Liver (tissue), 8 donors: ENCODE measurements at regions not wholly inside any gene's neighbourhood (a gene's known extent, or its start where the extent isn't known, plus 50 kb on each side); places are given as distances from the start of the nearest gene placed in this dataset.

Source experiments
- DNase-seq: peaks from one replicate; pipeline ENCODE4 v3.0.0-alpha.2; 2017; ENCODE audit warnings: low spot score
- H3K27ac ChIP-seq, 2 donors: one replicate each; pipeline ENCODE4 v1.7.0; 2013; ENCODE audit warnings: inconsistent platforms in 2 of 2, low read length in 2 of 2, control low read depth in 1 of 2, low read depth in 1 of 2, mild to moderate bottlenecking in 1 of 2
- H3K27me3 ChIP-seq, 4 donors: one replicate each; pipeline versions ENCODE4 v1.6.1 to v1.7.0; 2013; ENCODE audit warnings: low read length in 3 of 4, inconsistent platforms in 1 of 4, mild to moderate bottlenecking in 1 of 4, moderate library complexity in 1 of 4; ENCODE audit not compliant: control insufficient read depth in 4 of 4, insufficient read depth in 4 of 4
- H3K36me3 ChIP-seq, 4 donors: one replicate each; pipeline versions ENCODE4 v1.6.1 to v1.7.0; 2013; ENCODE audit warnings: low read length in 3 of 4, mild to moderate bottlenecking in 3 of 4, low read depth in 1 of 4, moderate library complexity in 1 of 4; ENCODE audit not compliant: control insufficient read depth in 4 of 4, insufficient read depth in 3 of 4
- H3K4me1 ChIP-seq, 4 donors: one replicate each; pipeline versions ENCODE4 v1.6.1 to v1.7.0; 2013; ENCODE audit warnings: low read length in 3 of 4, mild to moderate bottlenecking in 3 of 4, moderate library complexity in 1 of 4; ENCODE audit not compliant: control insufficient read depth in 4 of 4, insufficient read depth in 4 of 4
- H3K4me3 ChIP-seq, 3 donors: one replicate each; pipeline versions ENCODE4 v1.6.1 to v1.7.0; 2013; ENCODE audit warnings: low read length in 3 of 3, control low read depth in 1 of 3, low read depth in 1 of 3, mild to moderate bottlenecking in 1 of 3
- H3K9ac ChIP-seq, 2 donors: one replicate each; pipeline ENCODE4 v1.7.0; 2013; ENCODE audit warnings: low read length in 2 of 2, mild to moderate bottlenecking in 2 of 2, moderate library complexity in 2 of 2, control low read depth in 1 of 2, low read depth in 1 of 2
- H3K9me3 ChIP-seq, 4 donors: one replicate each; pipeline versions ENCODE4 v1.6.1 to v1.7.0; 2013; ENCODE audit warnings: low read length in 3 of 4; ENCODE audit not compliant: control insufficient read depth in 4 of 4
- EGR1 ChIP-seq, 2 donors: IDR thresholded peaks; 2 replicates each; pipeline ENCODE4 v1.6.1; 2016 to 2018; ENCODE audit warnings: antibody characterized with exemption in 2 of 2, low read depth in 2 of 2
- FOXA1 ChIP-seq: IDR thresholded peaks from 2 replicates; pipeline ENCODE4 v1.6.1; 2016; ENCODE audit warnings: antibody characterized with exemption
- FOXA2 ChIP-seq: IDR thresholded peaks from 2 replicates; pipeline ENCODE4 v1.6.1; 2016; ENCODE audit warnings: antibody characterized with exemption
- GABPA ChIP-seq, 2 donors: IDR thresholded peaks in 1 of 2; conservative IDR thresholded peaks in 1 of 2; 2 replicates each; pipeline ENCODE4 v1.6.1; 2016; ENCODE audit warnings: antibody characterized with exemption in 2 of 2, mild to moderate bottlenecking in 1 of 2, moderate library complexity in 1 of 2
- HNF4A ChIP-seq, 2 donors: conservative IDR thresholded peaks; 2 replicates each; pipeline ENCODE4 v1.6.1; 2016; ENCODE audit warnings: antibody characterized with exemption in 2 of 2, mild to moderate bottlenecking in 2 of 2
- HNF4G ChIP-seq: IDR thresholded peaks from 2 replicates; pipeline ENCODE4 v1.6.1; 2016; ENCODE audit warnings: antibody characterized with exemption
- JUND ChIP-seq, 2 donors: IDR thresholded peaks; 2 replicates each; pipeline ENCODE4 v1.6.1; 2016; ENCODE audit warnings: antibody characterized with exemption in 2 of 2
- NR2F2 ChIP-seq: IDR thresholded peaks from 2 replicates; pipeline ENCODE4 v1.6.1; 2016; ENCODE audit warnings: antibody characterized with exemption
- RAD21 ChIP-seq, 2 donors: IDR thresholded peaks; 2 replicates each; pipeline ENCODE4 v1.6.1; 2016; ENCODE audit warnings: antibody characterized with exemption in 2 of 2, mild to moderate bottlenecking in 2 of 2
- RXRA ChIP-seq, 2 donors: IDR thresholded peaks; 2 replicates each; pipeline ENCODE4 v1.6.1; 2017 to 2018; ENCODE audit warnings: antibody characterized with exemption in 2 of 2, mild to moderate bottlenecking in 1 of 2
- SP1 ChIP-seq: IDR thresholded peaks from 2 replicates; pipeline ENCODE4 v1.6.1; 2018; ENCODE audit warnings: antibody characterized with exemption, mild to moderate bottlenecking
- TAF1 ChIP-seq: conservative IDR thresholded peaks from 2 replicates; pipeline ENCODE4 v1.6.1; 2016; ENCODE audit warnings: antibody characterized with exemption, mild to moderate bottlenecking
- WGBS: extraction: QIAGEN DNeasy Blood & Tissue Kit; methylation state at CpG from one replicate; pipeline ENCODE4 v1.1.7; 2013; 5-methylcytosine and 5-hydroxymethylcytosine counted together
- TF ChIP-seq, protein P1 (sequence below): fragments of 150-350 bp; IDR thresholded peaks from 2 replicates; pipeline ENCODE4 v1.5.1; 2017; ENCODE audit warnings: improper control_type of control experiment, low read depth, low read length; ENCODE audit not compliant: missing input control
- TF ChIP-seq, protein P2 (sequence below): IDR thresholded peaks from 2 replicates; pipeline ENCODE4 v1.6.1; 2016; ENCODE audit warnings: antibody characterized with exemption
- TF ChIP-seq, protein P3 (sequence below): IDR thresholded peaks from 2 replicates; pipeline ENCODE4 v1.6.1; 2016; ENCODE audit warnings: antibody characterized with exemption
- TF ChIP-seq, protein P4 (sequence below): IDR thresholded peaks from 2 replicates; pipeline ENCODE4 v1.6.1; 2016; ENCODE audit warnings: antibody characterized with exemption, mild to moderate bottlenecking
- TF ChIP-seq, protein P5 (sequence below): IDR thresholded peaks from 2 replicates; pipeline ENCODE4 v1.6.1; 2016; ENCODE audit warnings: antibody characterized with exemption
- donor health status: healthy.
- donor health status: healthy.
- donor health status: healthy.
- donor health status: healthy.
- donor health status: healthy.

DNA sequence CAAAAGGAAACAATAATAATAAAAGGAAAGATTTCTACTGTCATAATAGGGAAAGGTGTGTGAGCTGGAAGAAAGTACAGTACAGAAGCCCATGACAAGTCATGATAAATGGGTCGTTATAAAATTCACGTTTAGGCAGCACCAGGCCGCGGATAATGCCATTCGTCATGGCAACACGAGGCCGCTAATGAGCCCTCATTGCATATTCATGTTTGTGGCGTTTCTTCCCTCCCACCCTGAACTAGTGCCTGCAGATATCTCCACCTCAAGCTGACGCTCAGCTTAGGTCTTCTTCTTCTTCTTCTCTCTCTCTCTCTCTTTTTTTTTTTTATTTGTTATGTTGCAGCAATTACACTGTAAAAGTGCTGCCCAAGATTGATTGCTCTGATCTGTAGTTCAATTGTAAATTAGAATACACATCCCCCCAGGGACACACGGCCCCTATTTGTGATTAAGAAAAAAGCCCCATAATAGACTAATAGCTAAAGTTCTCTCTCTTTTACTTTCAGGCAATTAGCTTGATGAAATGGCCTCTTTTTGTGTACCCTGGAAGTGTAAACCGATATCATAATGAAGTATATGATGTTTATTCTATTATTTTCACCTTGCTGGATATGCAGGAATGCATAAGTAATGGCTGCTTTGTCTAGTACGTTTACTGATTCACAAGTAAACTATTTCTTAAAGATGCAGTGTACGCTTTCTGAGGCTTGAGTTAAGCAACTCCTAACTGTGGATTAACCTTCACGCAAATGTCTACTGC is 61.9 kb upstream of the NR2F2 start:
- Histone ChIP-seq H3K27ac (no peak overlapping the region), H3K36me3 (no peaks in the 10 kb centered on the region), H3K9me3 (no peaks in the 10 kb centered on the region), H3K4me1 (peaks cover 0 to 5% (median 4%) of the 10 kb centered on the region in 4 donors), H3K9ac (no peak overlapping the region), H3K27me3 (no peaks in the 10 kb centered on the region), H3K4me3 (no peak overlapping the region)
- no peak for TF ChIP-seq FOXA2
- no peak for TF ChIP-seq JUND (IDR thresholded peaks at IDR 0.05)
- TF ChIP-seq, protein P1, sequence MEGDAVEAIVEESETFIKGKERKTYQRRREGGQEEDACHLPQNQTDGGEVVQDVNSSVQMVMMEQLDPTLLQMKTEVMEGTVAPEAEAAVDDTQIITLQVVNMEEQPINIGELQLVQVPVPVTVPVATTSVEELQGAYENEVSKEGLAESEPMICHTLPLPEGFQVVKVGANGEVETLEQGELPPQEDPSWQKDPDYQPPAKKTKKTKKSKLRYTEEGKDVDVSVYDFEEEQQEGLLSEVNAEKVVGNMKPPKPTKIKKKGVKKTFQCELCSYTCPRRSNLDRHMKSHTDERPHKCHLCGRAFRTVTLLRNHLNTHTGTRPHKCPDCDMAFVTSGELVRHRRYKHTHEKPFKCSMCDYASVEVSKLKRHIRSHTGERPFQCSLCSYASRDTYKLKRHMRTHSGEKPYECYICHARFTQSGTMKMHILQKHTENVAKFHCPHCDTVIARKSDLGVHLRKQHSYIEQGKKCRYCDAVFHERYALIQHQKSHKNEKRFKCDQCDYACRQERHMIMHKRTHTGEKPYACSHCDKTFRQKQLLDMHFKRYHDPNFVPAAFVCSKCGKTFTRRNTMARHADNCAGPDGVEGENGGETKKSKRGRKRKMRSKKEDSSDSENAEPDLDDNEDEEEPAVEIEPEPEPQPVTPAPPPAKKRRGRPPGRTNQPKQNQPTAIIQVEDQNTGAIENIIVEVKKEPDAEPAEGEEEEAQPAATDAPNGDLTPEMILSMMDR: no peak
- no peak for TF ChIP-seq RXRA (IDR thresholded peaks at IDR 0.05)
- TF ChIP-seq, protein P2, sequence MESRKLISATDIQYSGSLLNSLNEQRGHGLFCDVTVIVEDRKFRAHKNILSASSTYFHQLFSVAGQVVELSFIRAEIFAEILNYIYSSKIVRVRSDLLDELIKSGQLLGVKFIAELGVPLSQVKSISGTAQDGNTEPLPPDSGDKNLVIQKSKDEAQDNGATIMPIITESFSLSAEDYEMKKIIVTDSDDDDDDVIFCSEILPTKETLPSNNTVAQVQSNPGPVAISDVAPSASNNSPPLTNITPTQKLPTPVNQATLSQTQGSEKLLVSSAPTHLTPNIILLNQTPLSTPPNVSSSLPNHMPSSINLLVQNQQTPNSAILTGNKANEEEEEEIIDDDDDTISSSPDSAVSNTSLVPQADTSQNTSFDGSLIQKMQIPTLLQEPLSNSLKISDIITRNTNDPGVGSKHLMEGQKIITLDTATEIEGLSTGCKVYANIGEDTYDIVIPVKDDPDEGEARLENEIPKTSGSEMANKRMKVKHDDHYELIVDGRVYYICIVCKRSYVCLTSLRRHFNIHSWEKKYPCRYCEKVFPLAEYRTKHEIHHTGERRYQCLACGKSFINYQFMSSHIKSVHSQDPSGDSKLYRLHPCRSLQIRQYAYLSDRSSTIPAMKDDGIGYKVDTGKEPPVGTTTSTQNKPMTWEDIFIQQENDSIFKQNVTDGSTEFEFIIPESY: no peak
- no peak for TF ChIP-seq HNF4G
- TF ChIP-seq, protein P3, sequence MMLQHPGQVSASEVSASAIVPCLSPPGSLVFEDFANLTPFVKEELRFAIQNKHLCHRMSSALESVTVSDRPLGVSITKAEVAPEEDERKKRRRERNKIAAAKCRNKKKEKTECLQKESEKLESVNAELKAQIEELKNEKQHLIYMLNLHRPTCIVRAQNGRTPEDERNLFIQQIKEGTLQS: no peak
- TF ChIP-seq, protein P4, sequence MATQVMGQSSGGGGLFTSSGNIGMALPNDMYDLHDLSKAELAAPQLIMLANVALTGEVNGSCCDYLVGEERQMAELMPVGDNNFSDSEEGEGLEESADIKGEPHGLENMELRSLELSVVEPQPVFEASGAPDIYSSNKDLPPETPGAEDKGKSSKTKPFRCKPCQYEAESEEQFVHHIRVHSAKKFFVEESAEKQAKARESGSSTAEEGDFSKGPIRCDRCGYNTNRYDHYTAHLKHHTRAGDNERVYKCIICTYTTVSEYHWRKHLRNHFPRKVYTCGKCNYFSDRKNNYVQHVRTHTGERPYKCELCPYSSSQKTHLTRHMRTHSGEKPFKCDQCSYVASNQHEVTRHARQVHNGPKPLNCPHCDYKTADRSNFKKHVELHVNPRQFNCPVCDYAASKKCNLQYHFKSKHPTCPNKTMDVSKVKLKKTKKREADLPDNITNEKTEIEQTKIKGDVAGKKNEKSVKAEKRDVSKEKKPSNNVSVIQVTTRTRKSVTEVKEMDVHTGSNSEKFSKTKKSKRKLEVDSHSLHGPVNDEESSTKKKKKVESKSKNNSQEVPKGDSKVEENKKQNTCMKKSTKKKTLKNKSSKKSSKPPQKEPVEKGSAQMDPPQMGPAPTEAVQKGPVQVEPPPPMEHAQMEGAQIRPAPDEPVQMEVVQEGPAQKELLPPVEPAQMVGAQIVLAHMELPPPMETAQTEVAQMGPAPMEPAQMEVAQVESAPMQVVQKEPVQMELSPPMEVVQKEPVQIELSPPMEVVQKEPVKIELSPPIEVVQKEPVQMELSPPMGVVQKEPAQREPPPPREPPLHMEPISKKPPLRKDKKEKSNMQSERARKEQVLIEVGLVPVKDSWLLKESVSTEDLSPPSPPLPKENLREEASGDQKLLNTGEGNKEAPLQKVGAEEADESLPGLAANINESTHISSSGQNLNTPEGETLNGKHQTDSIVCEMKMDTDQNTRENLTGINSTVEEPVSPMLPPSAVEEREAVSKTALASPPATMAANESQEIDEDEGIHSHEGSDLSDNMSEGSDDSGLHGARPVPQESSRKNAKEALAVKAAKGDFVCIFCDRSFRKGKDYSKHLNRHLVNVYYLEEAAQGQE: no peak
- TF ChIP-seq, protein P5, sequence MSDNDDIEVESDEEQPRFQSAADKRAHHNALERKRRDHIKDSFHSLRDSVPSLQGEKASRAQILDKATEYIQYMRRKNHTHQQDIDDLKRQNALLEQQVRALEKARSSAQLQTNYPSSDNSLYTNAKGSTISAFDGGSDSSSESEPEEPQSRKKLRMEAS: no peak
- WGBS: 86% methylated on average over 14 of the region's 14 CpGs
- DNase-seq: no peak

DNA sequence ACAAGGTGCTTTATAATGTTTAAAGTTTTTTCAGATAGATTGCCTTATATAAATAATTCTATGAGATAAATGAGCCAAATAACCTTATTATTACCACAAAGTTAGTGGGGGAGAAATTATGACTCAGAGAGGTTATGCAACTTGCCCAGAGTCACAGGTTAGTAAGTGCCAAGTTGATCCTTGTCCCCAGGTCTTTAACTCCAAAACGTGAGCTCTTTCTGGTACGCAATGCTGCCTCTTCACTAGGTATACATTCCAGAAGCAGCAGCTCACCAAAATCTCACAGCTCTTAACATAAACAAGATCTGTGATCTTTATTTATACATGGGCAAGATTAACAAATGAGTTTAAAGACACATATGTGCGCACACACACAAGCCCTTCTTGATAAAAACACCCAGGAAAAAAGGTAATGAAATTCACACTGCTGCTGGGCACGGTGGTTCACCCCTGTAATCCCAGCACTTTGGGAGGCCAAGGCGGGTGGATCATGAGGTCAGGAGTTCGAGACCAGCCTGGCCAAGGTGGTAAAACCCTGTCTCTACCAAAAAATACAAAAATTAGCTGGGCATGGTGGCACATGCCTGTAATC is 59.8 kb upstream of the NR2F2 start:
- WGBS: 72% methylated on average over 6 of the region's 6 CpGs
- TF ChIP-seq, protein P5: peak; percentile 76
- TF ChIP-seq RAD21 (IDR thresholded peaks at IDR 0.05) (peak; percentile 30 to 62), SP1 (peak; percentile 68), TAF1 (no peak), HNF4G (peak; percentile 75), GABPA (IDR thresholded peaks at IDR 0.05 in 1 of 2, conservative IDR thresholded peaks at IDR 0.05 in 1 of 2) (no peak), HNF4A (conservative IDR thresholded peaks at IDR 0.05) (peak; percentile 98 to 100), JUND (IDR thresholded peaks at IDR 0.05) (peak; percentile 97 to 99), RXRA (IDR thresholded peaks at IDR 0.05) (peak; percentile 41 to 83), NR2F2 (no peak), FOXA1 (peak; percentile 47), EGR1 (IDR thresholded peaks at IDR 0.05; ENCODE audit: low read depth in 2 of 2) (peak in 1 of 2 donors; percentile 46)
- TF ChIP-seq, protein P3: peak; percentile 91
- TF ChIP-seq, protein P2: peak; percentile 51

More for the DNA sequence above, 59.8 kb upstream of the NR2F2 start:
- Histone ChIP-seq H3K27ac (no peak overlapping the region), H3K4me1 (peaks cover 0 to 4% (median 0%) of the 10 kb centered on the region in 4 donors), H3K27me3 (no peaks in the 10 kb centered on the region), H3K9ac (no peak overlapping the region), H3K36me3 (no peaks in the 10 kb centered on the region), H3K9me3 (no peaks in the 10 kb centered on the region), H3K4me3 (no peak overlapping the region)
- DNase-seq: no peak
